GM21737 (cell line): ENCODE measurements at regions not wholly inside any gene's neighbourhood (a gene's known extent, or its start where the extent isn't known, plus 50 kb on each side); places are given as distances from the start of the nearest gene placed in this dataset.

Source experiments
- ATAC-seq: cut with Tn5 transposase; IDR thresholded peaks from one replicate; pipeline ENCODE4 v1.9.1; 2021; ENCODE audit warnings: mild to moderate bottlenecking, moderate library complexity; ENCODE audit not compliant: unreplicated experiment

- no peak for ATAC-seq
Measured at GRCh38 chr11:109854731-109855130, 238.5 kb upstream of the ZC3H12C start.

DNA sequence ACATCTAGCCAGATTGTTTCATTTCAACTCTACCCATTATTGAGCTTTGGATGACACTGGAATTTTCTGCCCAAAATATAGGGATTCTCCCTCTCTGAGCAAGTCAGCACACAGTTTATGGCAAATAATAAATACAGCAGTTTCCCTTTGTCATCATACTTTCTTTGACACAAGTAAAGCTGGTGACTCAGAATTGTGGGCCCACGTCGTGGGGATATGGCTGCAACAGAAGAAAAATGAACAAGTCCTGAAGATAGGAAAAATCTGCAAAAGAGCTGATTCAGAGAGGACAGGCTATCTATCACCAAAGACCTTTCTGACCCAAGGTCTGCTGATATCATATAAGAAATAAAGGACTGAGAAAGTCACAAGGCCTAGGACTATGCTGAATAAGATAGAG, 236.3 kb upstream of the ZC3H12C start:
- no peak for ATAC-seq

GRCh38 chr11:109857637-109858036, 235.6 kb upstream of the ZC3H12C start:
- no peak for ATAC-seq

- no peak for ATAC-seq
Measured at GRCh38 chr11:109858152-109858551, 235.0 kb upstream of the ZC3H12C start.

GRCh38 chr11:109859045-109859724, 234.0 kb upstream of the ZC3H12C start:
- no peak for ATAC-seq

DNA sequence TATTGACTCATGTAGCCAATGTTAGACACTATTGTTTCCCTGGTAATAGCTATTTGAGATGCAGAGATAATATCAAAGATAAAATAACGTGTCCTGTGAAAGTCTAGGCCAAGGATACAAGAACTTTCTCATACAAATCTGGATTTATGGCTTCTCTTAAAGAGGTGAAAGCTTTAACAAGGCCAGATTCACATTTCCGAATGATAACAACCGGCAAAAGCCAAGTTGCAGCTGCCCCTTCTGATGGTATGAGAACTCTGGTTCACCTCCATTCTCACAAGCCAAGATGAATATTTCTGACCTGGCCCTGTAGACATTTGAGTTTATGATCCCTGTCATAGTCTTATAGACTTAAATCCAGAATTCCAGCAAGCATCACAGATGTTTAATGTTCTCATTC, 230.4 kb upstream of the ZC3H12C start:
- no peak for ATAC-seq

DNA sequence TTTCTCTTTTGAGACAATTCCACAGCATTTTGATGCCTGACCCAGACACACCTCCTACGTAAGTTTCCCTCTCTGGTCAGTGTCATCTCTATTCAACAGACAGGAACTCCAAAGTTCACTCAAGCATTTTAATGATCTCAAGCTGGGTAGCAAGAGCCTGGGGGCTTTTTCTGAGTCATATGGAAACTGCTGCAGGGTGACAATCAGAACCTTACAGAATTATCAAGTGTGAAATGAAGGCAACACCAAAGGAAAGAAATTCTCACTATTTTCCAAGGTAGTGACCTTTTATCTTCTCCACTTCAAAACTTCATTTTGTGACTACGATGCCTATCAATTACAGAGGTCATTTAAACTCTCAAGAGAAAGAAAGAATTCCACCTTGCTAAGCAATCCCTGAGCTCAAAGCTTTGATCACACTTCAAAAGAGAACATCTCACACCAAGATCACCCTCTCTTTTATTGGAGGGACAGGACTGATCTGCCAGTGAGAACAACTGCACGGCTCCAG, 229.0 kb upstream of the ZC3H12C start:
- ATAC-seq, result peak; percentile 86

- ATAC-seq, result no peak
Measured at GRCh38 chr11:109864834-109865547, 228.2 kb upstream of the ZC3H12C start.

DNA sequence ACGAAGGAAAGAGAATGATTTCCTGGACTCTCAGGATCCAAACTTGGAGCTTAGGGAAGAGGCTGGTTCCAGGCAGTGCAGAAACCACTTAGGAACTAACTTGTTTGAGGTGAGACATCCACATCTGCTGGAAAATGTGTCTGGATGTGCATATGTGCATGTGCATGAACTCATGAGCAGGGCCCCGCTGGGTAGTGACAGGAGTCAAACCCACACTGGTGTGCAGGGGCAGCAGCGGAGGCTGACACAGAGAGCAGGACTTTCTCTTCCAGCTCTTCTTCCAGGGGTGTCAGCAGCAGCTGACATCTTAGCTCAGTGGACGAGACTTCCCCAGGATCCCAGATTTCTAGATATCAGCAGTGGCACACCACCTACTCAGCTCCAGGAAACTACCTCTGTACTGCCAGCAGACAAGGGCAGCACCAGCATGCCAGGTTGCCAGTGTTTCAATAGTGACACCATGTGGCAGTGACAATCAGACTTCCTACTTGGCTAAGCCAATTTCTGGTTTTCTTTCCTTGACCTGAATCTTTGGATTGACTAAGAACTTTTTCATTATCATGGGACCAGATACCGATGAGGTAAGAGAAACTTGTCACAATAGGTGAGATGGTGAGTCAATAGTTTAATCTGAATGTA, 227.5 kb upstream of the ZC3H12C start:
- ATAC-seq, result no peak

DNA sequence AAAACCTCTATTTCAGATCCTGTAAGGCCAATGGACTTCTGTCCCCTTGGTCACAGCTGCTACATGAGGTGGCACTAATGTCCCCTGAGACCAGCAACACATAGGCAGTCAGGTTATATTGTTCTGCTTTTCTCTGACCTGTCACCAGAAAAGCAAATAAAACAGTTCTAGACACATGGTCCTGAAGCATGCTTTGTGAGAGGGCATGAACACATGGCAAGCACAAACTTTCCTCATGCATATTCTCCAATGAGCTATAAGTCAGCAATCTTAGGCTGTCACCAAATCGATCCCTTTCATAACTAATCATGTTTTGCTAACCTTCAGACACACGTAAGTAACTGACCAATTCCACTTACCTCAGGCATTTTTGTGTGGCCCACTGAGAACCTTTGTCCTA, 225.4 kb upstream of the ZC3H12C start:
- no peak for ATAC-seq

DNA sequence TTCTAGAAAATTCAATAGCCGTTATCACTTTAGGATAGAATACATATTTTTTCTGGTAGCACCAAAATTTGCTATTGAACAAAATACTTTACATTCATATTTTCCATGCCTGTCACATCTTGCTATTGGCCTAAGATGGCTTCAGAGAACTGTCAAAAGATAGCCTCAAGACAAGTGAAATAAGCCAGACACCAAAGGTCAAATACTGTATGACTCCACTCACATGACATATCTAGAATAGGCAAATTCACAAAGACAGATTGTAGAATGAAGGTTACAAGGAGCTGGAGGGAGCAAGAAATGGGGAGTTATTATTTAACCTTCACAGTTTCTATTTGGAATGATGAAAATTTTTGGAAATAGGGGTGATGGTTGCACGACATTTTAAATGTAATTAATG, 223.7 kb upstream of the ZC3H12C start:
- ATAC-seq, result no peak

DNA sequence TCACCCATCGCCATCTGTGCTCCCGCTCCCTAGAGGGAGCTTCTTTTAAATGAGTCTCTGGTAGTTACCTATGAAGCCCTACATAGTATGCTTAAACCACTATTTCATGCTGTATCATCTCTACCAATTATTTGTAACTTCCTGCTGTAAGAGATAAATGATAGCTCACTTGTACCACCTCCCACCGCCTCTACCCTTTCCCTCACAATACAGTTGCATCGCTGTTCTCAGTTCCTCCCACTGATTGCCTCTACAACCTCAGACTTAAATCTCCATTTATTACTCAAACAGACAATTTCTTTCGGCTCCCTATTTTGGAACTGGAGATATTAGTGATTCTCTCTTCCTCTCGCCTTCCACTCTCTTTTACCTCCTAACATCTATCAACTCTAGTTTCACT, 222.9 kb upstream of the ZC3H12C start:
- no peak for ATAC-seq

DNA sequence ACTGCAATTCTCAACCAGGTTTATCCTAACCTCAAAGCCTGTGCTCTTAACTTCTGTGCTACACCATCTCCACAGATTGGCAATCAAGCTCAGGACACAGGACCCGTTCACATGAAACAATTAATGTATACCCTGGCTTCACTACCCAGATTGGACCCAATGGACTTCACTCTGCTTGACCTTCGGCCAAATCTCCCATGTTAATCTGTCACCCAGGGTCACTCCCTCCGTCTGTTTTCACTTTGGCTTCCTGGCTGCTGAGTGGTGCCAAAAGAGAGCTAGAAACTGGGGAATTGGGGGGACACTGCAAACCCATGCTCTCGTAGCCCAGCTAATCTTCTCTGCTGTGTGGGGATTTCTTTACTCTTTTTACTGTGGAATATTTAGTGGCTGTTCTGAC, 216.1 kb upstream of the ZC3H12C start:
- ATAC-seq, result no peak

- ATAC-seq, result no peak
Measured at GRCh38 chr11:109884501-109884900, 208.7 kb upstream of the ZC3H12C start.

DNA sequence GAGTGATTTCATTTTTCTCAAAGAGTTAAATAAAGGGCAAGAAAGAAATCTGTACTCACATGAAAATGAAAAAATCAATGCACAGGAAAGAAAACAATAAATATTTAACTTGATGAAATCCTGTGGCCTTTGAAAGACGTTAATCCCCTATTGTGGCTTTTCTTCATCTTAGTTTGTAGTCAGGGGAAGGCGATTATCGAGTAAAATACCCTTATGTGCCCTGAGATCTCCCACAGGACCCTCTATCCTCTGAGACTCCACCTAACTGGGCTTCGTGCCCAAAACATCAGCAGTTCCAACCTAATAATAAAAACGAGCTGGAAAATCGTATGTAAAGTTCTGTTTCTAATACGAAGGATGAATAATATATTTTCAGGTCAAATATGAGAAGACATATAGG, 208.2 kb upstream of the ZC3H12C start:
- no peak for ATAC-seq

- ATAC-seq, result no peak
Measured at GRCh38 chr11:109892321-109892794, 200.8 kb upstream of the ZC3H12C start.

DNA sequence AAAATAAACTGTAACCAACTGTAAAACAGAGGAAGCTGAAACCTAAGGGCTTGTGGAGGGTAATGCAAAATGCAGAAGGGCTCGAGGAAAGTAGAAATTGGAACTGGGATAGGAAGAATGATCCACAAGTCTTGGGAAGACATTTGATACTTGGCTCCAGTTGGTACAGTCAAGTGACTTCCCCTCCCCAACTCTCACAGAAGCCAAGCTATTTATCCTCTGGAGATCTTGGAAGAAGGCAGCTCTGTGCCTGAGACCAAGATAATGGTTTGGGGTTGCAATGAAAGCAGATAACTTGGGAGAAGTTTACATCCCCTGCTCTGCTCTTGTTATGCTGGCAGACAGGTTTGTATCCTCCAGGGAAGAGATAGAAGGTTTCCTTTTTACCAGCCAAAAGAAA, 198.9 kb upstream of the ZC3H12C start:
- no peak for ATAC-seq

DNA sequence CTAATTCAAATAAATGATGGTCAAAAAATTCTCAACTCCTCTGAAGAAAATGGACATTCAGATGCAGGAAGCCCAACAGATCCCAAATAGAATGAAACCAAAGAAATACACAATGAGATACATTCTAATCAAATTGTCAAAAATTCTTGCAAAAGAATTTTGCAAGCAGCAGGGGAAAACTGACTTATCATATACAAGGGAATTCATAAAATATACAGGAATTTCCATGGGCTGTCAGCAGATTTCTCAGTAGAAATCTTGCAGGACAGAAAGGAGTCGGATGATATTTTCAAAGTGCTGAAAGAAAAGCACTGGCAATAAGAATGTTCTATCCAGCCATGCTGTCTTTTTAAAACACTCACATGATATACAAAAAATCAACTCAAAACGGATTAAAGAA, 194.6 kb upstream of the ZC3H12C start:
- ATAC-seq, result no peak

DNA sequence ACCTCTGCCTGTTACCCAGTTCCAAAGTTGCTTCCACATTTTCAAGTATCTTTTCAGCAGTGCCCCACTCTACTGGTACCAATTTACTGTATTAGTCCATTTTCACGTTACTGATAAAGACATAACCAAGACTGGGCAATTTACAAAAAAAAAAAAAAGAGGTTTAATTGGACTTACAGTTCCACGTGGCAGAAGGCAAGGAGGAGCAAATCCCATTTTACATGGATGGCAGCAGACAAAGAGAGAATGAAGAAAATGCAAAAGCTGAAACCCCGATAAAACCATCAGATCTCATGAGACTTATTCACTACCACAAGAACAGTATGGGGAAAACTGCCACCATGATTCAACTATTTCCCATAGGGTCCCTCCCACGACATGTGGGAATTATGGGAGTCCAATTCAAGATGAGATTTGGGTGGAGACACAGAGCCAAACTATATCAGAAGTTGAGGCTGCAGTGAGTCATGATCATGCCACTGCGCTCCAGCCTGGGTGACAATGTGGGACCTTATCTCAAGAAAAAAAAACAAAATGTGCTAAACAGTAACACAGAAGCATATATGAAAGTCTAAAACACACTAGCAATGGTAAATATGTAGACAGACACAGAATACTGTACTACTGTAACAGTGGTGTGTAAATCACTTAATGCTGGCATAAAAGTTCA, 190.3 kb upstream of the ZC3H12C start:
- ATAC-seq, result no peak

DNA sequence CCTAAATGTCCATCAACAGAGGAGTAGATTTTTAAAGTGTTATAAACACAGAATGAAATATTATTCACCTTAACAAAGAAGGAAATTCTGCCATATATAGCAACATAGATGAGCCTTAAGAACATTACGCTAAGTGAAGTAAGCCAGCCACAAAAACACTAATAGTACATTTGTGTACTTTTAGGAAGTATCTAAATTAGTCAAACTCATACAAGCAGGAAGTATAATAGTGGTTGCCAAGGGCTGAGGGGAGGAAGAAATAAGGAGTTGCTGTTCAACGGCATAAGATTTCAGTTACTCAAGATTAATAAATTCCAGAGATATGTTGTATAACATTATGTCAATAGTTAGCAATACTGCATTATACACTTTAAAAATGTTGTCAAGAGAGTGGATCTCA, 181.7 kb upstream of the ZC3H12C start:
- ATAC-seq, result no peak

DNA sequence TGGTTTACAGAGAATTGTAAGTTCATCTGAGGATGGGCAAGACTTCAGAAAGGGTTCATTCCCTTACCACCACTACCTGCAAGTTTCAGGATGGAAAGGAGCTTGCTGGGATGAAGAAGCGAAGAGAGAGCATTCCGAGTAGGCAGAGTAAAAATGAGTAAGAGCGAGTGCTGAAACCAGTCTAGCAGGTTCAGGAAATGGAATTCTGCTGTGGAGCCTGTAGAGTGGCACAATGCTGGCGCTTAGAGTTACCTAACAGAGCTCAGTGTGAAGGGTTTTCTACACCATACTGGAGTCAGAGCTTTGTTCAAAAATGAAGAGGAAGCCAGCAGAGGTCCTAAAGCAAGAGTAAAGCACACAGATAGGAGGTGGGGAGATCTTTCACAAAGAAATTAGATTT, 179.2 kb upstream of the ZC3H12C start:
- ATAC-seq, result no peak
